ENCODE measurements at regions not wholly inside any gene's neighbourhood (a gene's known extent, or its start where the extent isn't known, plus 50 kb on each side); places are given as distances from the start of the nearest gene placed in this dataset.

GRCh38 chr2:235115521-235115920 is 163.7 kb downstream of the SH3BP4 start:
- TF ChIP-seq CTCF (IDR thresholded peaks at IDR 0.05; ENCODE audit: low read depth, low read length, missing control alignments): no peak
- no peak for DNase-seq (ENCODE audit: low read depth)
- H3K4me3 ChIP-seq (ENCODE audit: low read depth, low read length): no peak overlapping the region
- in situ Hi-C loops (cut with HindIII; ENCODE audit: low sequenced_read_pairs): loop anchor here (5.0 to 10.0 kb wide), 3 partner anchors 683 to 1141 kb away; no protein-coding TSS in a partner anchor

- peak; percentile 26 for DNase-seq (ENCODE audit: low read depth)
- in situ Hi-C loops (cut with HindIII; ENCODE audit: low sequenced_read_pairs): loop anchor here (5.0 to 10.0 kb wide), 3 partner anchors 685 to 1142 kb away; no protein-coding TSS in a partner anchor
These were observed 165.2 kb downstream of the SH3BP4 start for GRCh38 chr2:235116885-235117492.

GRCh38 chr2:235126768-235127167 is 175.0 kb downstream of the SH3BP4 start:
- no peak overlapping the region for H3K4me3 ChIP-seq (ENCODE audit: low read depth, low read length)
- no peak for TF ChIP-seq CTCF (IDR thresholded peaks at IDR 0.05; ENCODE audit: low read depth, low read length, missing control alignments)
- in situ Hi-C loops (cut with HindIII; ENCODE audit: low sequenced_read_pairs): no loop called here
- no peak for DNase-seq (ENCODE audit: low read depth)

More at GRCh38 chr2:235116885-235117492, 165.2 kb downstream of the SH3BP4 start:
- TF ChIP-seq CTCF (IDR thresholded peaks at IDR 0.05; ENCODE audit: low read depth, low read length, missing control alignments): peak; percentile 32
- H3K4me3 ChIP-seq (ENCODE audit: low read depth, low read length): no peak overlapping the region

- no peak for TF ChIP-seq CTCF (IDR thresholded peaks at IDR 0.05; ENCODE audit: low read depth, low read length, missing control alignments)
- in situ Hi-C loops (cut with HindIII; ENCODE audit: low sequenced_read_pairs): no loop called here
- H3K4me3 ChIP-seq (ENCODE audit: low read depth, low read length): no peak overlapping the region
- DNase-seq (ENCODE audit: low read depth): no peak
These were observed 176.1 kb downstream of the SH3BP4 start for GRCh38 chr2:235127931-235128330.

GRCh38 chr2:235129850-235130249 is 178.0 kb downstream of the SH3BP4 start:
- in situ Hi-C loops (cut with HindIII; ENCODE audit: low sequenced_read_pairs): no loop called here
- DNase-seq (ENCODE audit: low read depth): no peak
- TF ChIP-seq CTCF (IDR thresholded peaks at IDR 0.05; ENCODE audit: low read depth, low read length, missing control alignments): no peak
- H3K4me3 ChIP-seq (ENCODE audit: low read depth, low read length): no peak overlapping the region

- no peak for TF ChIP-seq CTCF (IDR thresholded peaks at IDR 0.05; ENCODE audit: low read depth, low read length, missing control alignments)
- DNase-seq (ENCODE audit: low read depth): no peak
- in situ Hi-C loops (cut with HindIII; ENCODE audit: low sequenced_read_pairs): no loop called here
- no peak overlapping the region for H3K4me3 ChIP-seq (ENCODE audit: low read depth, low read length)
These were observed 179.8 kb downstream of the SH3BP4 start for GRCh38 chr2:235131334-235132305.
